Bronchial epithelial cell (primary cell): ENCODE measurements at regions not wholly inside any gene's neighbourhood (a gene's known extent, or its start where the extent isn't known, plus 50 kb on each side); places are given as distances from the start of the nearest gene placed in this dataset.

ENCODE experiments used
- DNase-seq: peaks from one replicate; pipeline ENCODE4 v3.0.0-alpha.2; 2010; ENCODE audit warnings: low read depth
- FAIRE-seq: peaks from 2 replicates; lab custom pipeline; 2011; peaks lifted over from hg19 to GRCh38; lab: Jason Lieb, UNC
- H3K27me3 ChIP-seq: 2 replicates; pipeline ENCODE4 v1.5.1; 2011; ENCODE audit warnings: low read length; ENCODE audit not compliant: control insufficient read depth, insufficient read depth
- H3K36me3 ChIP-seq: 2 replicates; pipeline ENCODE4 v1.5.1; 2011; ENCODE audit warnings: low read length; ENCODE audit not compliant: control insufficient read depth, insufficient read depth
- H3K4me3 ChIP-seq: 2 replicates; pipeline ENCODE4 v1.5.1; 2011; ENCODE audit warnings: mild to moderate bottlenecking, low read depth, low read length, control low read depth
- TF ChIP-seq, protein P1 (sequence below): IDR thresholded peaks from 2 replicates; pipeline ENCODE4 v1.5.1; 2011; ENCODE audit warnings: mild to moderate bottlenecking, moderate library complexity, low read length, control low read depth, inconsistent platforms; ENCODE audit not compliant: insufficient read depth, severe bottlenecking

DNA sequence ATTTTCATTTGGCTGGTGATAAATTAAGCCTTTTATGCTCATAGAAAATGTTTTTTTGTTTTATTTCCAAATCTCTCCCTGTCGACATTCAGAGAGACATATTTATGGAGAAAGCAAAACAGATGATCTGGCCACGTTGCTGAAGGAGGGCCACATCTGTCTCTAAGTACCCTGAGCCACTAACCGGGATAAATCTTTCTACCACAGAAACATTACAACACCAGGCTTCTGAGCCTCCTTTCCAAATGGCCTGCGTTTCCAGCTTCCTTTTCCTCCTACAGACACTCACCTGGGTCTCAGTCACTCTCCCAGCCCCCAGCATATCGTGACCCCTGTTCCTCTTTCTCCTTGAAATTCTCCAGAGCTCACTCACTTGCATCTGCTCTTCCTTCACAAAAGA is 161.0 kb downstream of the ARRDC4 start:
- no peak overlapping the region for H3K4me3 ChIP-seq
- TF ChIP-seq, protein P1, sequence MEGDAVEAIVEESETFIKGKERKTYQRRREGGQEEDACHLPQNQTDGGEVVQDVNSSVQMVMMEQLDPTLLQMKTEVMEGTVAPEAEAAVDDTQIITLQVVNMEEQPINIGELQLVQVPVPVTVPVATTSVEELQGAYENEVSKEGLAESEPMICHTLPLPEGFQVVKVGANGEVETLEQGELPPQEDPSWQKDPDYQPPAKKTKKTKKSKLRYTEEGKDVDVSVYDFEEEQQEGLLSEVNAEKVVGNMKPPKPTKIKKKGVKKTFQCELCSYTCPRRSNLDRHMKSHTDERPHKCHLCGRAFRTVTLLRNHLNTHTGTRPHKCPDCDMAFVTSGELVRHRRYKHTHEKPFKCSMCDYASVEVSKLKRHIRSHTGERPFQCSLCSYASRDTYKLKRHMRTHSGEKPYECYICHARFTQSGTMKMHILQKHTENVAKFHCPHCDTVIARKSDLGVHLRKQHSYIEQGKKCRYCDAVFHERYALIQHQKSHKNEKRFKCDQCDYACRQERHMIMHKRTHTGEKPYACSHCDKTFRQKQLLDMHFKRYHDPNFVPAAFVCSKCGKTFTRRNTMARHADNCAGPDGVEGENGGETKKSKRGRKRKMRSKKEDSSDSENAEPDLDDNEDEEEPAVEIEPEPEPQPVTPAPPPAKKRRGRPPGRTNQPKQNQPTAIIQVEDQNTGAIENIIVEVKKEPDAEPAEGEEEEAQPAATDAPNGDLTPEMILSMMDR = no peak
- H3K27me3 ChIP-seq = no peaks in the 10 kb centered on the region
- FAIRE-seq (no peak), DNase-seq (no peak)
- no peaks in the 10 kb centered on the region for H3K36me3 ChIP-seq

DNA sequence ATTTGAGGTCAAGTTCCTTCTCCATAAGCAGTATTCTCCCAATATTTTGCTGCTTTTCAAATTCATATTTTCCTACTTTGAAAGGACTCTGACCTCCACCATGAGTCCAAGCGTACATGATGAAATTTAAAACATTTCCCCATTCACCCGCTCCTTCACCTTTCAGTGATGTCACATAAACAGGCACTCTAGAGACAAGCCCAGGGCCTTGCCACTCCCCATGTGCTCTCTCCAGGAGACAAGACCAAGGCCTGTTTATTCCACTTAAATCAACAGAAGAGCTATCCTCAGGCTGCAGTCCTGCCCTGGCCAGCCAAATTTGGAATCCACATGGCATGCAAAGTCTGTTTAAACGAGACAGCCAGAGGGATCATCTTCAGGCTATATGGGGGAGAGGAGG is 161.5 kb downstream of the ARRDC4 start:
- DNase-seq (no peak), FAIRE-seq (no peak)
- Histone ChIP-seq H3K27me3 (no peaks in the 10 kb centered on the region), H3K4me3 (no peak overlapping the region), H3K36me3 (no peaks in the 10 kb centered on the region)
- TF ChIP-seq, protein P1 = no peak

DNA sequence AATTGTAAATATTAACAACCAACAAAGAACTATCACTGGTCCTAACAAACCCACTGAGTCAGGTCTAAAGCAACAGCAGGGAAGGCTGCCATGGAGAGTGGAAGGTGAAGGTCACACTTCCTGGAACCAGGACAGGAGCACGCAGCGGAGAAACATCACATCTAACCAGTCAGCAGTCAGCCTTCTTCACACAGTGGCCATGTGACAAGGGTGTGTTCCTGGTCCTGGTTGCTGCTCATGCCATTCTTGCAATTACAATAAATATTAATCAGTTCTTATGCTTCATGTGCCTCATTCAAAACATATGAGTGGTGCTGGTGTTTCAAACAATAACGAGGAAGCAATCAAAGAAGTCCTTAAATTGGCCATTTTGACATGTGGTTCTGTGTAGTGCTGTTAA is 162.8 kb downstream of the ARRDC4 start:
- H3K4me3 ChIP-seq = no peak overlapping the region
- no peaks in the 10 kb centered on the region for H3K36me3 ChIP-seq
- TF ChIP-seq, protein P1 = no peak
- DNase-seq (no peak), FAIRE-seq (no peak)
- H3K27me3 ChIP-seq = no peaks in the 10 kb centered on the region

DNA sequence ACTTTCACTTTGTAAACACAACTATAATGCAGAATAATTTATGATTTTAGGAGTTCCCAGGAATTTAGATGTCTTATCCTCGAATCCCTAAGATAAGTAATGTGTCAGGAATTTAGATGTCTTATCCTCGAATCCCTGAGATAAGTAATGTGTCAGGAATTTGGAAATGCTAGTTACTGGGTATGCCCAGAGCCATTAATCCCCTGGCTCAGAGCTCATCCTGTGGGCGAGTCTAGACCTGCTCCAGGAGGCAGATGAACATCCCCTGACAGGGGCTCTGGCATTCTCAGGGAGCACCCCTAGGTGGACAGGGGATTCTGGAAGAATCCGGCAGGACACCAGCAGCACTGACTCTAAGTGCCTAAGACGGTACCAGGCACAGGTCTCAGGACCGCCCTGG is 163.3 kb downstream of the ARRDC4 start:
- FAIRE-seq (no peak), DNase-seq (peak; percentile 86)
- no peak overlapping the region for H3K4me3 ChIP-seq
- TF ChIP-seq, protein P1 = no peak
- H3K36me3 ChIP-seq = no peaks in the 10 kb centered on the region
- H3K27me3 ChIP-seq = no peaks in the 10 kb centered on the region

DNA sequence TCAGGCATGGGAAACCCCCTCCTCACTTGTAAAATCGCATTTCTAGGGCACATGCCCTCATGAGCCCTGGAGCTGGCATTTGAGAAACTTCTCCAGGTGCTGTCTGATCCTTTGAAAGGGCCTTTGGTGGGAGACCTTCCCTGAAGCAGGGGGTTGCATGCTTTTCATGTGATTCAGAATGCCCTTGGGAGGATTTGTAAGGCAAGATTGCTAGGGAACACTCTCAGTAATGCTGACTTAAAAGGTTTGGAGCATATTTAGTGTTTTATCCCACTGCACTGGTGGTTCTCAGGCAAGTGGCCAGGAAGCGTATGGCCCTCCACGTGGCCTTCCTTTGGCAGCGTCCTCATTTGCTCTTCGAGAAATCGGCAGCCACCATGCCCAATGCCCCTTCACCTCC is 164.1 kb downstream of the ARRDC4 start:
- no peaks in the 10 kb centered on the region for H3K27me3 ChIP-seq
- H3K36me3 ChIP-seq = no peaks in the 10 kb centered on the region
- TF ChIP-seq, protein P1 = no peak
- DNase-seq (peak; percentile 12), FAIRE-seq (peak; percentile 7)
- no peak overlapping the region for H3K4me3 ChIP-seq

DNA sequence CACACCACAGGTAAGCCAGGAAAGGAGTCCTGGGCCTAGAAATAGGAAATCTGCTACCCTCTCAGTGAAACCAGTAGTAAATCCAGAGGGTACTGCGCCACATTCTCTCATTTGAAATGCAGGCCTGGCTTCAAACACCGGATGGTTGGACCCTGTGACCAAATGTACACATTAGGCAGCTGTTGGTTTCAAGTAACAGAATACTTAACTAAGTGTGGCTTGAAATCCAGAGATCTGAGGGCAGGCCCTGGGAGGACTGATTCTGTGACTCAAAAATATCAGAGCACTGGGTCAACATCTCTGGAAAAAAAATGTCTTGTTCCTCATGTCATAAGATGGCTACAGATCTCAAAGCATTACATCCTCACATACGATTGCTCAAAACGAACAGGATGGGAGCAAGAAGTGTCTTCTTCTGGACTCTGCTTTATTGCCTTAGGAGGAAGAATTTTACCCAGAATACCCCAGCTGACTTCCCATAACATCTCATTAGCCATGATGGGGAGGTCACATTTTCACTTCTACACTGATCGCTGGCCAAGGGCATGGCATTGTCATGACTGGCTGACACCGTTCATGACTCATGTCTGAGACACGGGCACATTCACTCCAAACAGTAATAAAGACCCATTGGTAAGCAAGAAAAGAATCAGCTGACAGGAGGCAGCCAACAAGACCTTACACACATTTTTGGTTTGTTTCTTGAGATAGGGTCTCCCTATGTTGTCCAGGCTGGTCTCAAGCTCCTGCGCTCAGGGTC is 166.0 kb downstream of the ARRDC4 start:
- FAIRE-seq (no peak), DNase-seq (peak; percentile 33)
- no peak overlapping the region for H3K4me3 ChIP-seq
- TF ChIP-seq, protein P1 = no peak
- no peaks in the 10 kb centered on the region for H3K36me3 ChIP-seq
- no peaks in the 10 kb centered on the region for H3K27me3 ChIP-seq
